SK-MEL-5 (cell line): ENCODE measurements at regions not wholly inside any gene's neighbourhood (a gene's known extent, or its start where the extent isn't known, plus 50 kb on each side); places are given as distances from the start of the nearest gene placed in this dataset.
A peak's percentile ranks its signal among the peaks of the same experiment; 100 is the strongest.
"Not testable (repeated sequence)": the region's sequence is repeated elsewhere in the genome, so short reads cannot be mapped to it uniquely, and the experiment has no call there.

Source experiments
- DNase-seq: peaks from one replicate; pipeline ENCODE4 v3.0.0-alpha.2; 2016; ENCODE audit warnings: low read depth, low spot score
- in situ Hi-C: cut with HindIII; loops from 2 replicates; pipeline ENCODE4 v1.10.0; 2016; ENCODE audit warnings: low sequenced_read_pairs, high pct_unique_total_duplicates, low pct_unique_long_range_greater_than_20kb

GRCh38 chr16:29355339-29356059 is 51.0 kb downstream of the NPIPB11 start:
- in situ Hi-C loops, DNase-seq: not testable (repeated sequence)

DNA sequence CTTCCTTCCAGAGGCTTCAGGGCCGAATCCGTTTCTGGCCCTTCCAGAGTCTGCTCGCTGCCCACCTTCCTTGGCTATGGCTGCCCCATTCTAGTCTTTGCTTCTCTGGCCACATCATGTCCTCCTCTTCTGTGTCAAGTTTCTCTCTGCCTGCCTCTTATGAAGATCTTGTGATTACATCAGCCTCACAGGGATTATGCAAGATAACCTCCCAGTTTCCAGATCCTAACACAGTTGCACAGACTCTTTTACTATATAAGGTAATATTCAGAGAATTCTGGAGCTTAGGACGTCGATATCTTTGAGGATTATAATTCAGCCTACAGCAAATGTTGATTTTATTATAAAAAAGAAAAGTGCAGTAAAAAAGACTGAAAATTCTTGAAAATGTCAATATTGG is 52.1 kb downstream of the NPIPB11 start:
- DNase-seq, in situ Hi-C loops: not testable (repeated sequence)

DNA sequence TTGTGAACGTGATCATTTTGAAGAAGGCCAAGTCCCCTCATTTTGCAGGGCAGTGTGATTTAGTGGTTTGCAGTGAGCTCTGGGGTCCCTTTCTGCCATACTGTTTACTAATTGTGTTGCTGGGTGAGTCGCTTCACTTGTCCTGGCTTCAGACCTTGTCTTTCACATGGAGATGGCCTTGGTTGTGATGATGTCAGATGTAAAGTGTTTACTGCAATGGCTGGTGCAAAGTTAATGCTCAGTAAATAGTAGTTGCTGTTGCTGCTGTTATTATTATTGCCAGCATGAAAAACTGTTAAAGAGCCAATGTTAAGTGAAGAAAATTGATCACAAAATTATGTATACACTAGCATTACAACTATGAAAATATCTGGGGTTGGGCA is 53.9 kb downstream of the NPIPB11 start:
- in situ Hi-C loops, DNase-seq: not testable (repeated sequence)

DNA sequence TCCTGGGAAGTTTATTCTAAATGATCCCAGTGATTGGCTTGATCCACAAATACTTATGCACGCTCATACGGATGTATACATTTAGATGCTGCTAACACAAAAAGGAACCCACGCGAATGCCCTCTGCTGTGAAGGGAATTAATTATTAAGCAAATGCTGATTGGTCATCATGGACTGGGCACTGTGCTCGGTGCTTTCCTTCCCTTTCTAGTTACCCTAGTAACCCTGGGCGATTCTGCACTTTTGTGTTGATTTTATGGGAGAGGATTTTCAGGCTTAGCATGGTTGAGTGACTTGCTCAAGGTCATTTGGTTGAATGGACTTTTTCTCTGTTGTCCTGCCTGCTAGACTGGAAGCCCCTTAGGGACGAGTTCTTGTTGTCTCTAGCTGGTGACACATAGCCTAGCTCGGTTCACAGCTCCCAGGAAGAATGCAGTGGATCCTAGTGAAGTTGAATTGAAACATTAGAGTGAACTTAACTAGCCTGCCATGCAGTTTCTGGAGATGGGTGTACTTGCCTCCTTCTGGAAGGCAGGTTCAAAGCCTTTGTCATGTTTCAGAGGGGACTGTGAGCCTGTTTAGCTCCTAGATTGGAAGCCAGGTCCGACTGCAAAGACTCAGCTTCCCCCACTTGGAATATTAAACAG is 54.4 kb downstream of the NPIPB11 start:
- in situ Hi-C loops, DNase-seq: not testable (repeated sequence)

GRCh38 chr16:29351271-29351969 is 55.1 kb downstream of the NPIPB11 start:
- in situ Hi-C loops, DNase-seq: not testable (repeated sequence)

DNA sequence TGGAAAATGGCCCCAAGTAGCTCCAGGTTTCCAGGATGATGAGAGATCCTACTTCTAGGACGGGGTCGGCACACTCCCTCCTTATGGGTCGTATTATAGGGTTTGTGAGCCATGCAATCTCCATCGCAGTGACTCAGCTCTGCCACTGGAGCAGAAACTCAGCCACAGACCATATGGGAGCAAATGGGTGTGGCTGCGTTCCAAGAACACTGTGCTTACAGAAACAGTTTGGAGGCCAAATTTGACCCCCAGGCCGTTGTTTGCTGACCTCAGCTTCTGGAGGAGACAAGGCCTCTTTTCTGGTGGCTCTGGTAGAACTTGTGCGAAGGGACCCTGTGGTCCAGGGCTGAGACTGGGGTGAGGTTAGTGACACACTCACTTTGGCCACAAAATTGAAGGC is 56.5 kb downstream of the NPIPB11 start:
- in situ Hi-C loops, result not testable (repeated sequence)
- peak; percentile 14 for DNase-seq

GRCh38 chr16:29348748-29349147 is 57.8 kb downstream of the NPIPB11 start:
- in situ Hi-C loops, DNase-seq: not testable (repeated sequence)

GRCh38 chr16:29348123-29348690 is 58.3 kb downstream of the NPIPB11 start:
- in situ Hi-C loops, DNase-seq: not testable (repeated sequence)

- DNase-seq, in situ Hi-C loops: not testable (repeated sequence)
Observed at GRCh38 chr16:29346796-29347580, 59.5 kb downstream of the NPIPB11 start.

- in situ Hi-C loops, DNase-seq: not testable (repeated sequence)
Observed at GRCh38 chr16:29346203-29346602, 60.3 kb downstream of the NPIPB11 start.

- in situ Hi-C loops, DNase-seq: not testable (repeated sequence)
Observed at GRCh38 chr16:29342937-29343336, 63.6 kb downstream of the NPIPB11 start.

DNA sequence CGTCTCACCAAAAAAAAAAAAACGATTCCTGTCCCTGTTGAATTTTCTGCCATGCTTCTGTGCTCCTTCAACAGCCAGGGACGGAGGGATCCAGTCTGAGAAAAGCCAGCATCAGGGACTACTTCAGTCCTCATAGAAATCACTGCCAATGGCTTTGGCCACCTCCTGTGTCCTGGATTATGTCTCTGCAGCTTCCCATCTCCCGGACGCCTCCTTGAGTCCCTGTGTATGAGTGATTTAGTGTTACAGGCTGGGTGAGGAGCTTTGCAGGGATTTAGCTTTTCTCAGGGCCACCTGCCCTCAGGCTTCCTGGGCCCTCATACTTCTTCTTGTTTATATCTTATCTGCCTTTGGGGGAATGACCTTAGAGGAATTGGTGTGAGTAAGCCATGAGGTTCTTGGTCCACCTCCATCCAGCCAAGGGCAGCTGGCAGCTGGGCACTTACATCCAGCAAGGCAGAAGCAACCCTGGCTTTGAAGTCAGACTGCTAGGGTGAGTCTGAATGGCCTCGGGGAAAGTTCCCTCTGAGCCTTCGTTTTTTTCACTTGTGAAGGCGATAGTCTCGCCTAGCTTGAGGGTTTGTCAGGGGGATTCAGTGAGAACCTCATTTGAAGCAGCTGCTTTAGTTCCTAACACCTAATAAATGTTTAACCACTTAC is 65.6 kb downstream of the NPIPB11 start:
- in situ Hi-C loops, DNase-seq: not testable (repeated sequence)

DNA sequence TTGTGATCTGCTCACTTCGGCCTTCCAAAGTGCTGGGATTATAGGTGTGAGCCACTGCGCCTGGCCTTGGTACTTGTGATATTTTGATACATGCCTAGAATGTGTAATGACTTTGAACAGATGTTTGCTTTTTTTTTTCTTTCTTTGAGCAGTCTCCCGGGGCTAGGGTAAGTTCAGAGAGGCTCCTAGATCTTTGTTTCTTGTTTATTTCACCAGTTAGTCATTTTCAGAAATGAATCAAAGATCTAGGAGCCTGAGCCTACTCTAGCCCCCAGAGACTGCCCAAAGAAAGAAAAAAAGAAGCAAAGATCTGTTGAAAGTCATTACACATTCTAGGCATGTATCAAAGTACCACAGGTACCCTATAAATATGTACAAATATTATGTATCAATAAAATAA is 66.3 kb downstream of the NPIPB11 start:
- DNase-seq, in situ Hi-C loops: not testable (repeated sequence)

DNA sequence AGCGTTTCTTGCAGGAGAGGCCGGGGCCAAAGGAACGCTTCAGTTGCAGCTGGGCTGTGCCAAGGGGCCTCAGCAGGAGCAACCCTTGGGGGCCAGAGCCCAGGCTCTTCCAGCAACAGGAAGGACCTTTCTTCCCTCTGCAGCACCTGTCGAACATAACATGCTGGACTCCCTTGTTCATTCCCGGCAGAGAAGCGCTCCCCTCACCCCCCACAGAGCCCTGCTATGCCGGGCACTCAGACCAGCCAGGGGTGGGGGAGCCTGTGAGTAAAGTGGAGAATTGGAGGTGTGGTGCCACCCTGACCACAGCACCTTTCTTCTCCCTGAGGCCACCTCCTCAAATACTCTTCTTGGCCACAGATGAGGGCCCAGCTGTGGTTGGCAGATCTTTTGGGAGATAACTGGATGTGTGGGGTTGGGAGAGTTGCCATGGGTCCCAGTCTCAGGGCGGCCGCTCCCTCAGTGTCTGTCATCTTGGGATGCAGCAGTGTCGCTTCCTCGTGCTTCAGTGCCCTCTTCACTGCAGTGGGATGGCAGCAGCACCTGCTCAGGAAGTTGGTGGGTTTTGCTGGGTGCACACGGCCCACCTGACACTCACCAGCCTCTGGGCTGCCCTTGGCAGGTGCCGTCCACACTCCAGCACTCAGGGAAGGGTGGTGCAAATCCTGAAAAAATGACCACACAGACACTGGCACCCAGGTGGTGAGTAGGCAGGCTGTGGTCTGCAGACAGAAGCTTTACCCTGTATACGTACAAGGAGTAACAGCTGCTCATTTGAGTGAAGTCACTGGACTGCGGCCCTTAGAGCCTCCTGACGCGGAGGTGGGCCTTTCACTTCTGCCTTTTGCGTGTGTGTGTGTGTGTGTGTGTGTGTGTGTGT is 67.5 kb downstream of the NPIPB11 start:
- in situ Hi-C loops, DNase-seq: not testable (repeated sequence)

DNA sequence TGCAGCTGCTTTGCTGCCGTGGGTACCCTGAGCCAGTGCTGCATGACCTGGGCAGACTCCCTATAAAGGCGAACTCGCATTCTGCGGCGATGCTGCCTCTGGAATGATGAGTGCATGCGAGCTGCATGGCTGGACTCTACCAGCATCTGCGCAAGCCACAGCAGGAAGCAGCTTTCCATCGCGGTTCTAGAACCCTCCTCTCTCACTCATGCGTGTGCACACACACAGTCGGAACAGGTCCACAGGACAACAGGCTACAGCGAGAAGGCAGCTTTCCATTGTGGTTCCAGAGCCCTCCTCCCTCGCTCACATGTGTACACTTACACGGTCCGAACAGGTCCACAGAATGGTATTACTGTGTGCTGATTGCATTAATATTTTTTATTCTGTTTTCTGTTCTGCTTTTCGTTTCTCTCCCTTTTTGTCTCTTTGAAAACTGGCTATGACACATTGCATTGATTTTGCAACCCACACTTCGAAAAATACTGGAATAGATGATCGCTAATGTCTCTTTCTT is 69.1 kb downstream of the NPIPB11 start:
- DNase-seq, in situ Hi-C loops: not testable (repeated sequence)

GRCh38 chr16:29335549-29335846 is 71.0 kb downstream of the NPIPB11 start:
- not testable (repeated sequence) for DNase-seq

More at GRCh38 chr16:29335549-29335846, 71.0 kb downstream of the NPIPB11 start:
- in situ Hi-C loops, result not testable (repeated sequence)
